Activated CD8-positive, alpha-beta memory T cell treated with anti-CD3 and anti-CD28 coated beads, Interleukin-2, amount 50 U/mL, for 1 hour (primary cell): ENCODE measurements at regions not wholly inside any gene's neighbourhood (a gene's known extent, or its start where the extent isn't known, plus 50 kb on each side); places are given as distances from the start of the nearest gene placed in this dataset.
"Not testable (repeated sequence)": the region's sequence is repeated elsewhere in the genome, so short reads cannot be mapped to it uniquely, and the experiment has no call there.

Experiments used
- DNase-seq: peaks from one replicate; pipeline ENCODE4 v3.0.0-alpha.2; 2020; ENCODE audit errors: extremely low read depth

DNA sequence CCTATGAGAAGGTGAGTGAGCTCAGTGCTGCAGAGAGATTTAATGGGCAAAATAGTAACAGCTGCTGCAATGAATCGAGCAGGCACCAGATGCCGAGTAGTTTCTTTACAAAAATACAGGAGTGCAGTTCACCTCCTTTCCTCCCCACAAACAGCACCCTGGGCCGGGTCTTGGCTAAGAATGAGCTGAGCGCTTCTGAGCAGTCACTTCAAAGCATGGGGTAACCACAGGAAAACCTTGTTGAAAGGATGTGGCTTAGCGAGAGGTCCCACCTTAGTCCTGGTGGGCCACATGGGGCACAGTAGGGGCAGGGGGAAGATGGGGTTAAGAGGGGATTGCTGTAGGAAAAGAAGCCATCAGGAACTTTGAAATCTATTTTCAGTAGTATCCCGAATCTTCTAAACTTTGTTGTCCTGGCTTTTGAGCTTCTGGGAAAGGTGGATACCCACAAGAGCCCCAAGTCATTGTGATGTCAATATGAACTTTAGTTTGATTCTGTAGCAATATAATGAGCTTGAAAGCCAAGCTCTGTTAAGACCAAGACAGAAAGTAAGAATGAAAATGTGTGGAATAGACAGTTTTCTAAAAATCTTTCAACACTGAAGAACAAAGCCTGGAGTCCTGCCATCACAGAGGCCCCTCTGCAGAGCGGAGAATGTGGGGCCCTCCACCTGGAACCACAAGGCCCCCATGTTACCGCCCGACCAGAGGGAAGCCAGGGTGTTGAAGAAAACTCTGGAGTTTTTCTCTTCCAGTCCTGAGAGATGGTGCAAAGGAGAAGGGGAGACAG is 101.0 kb upstream of the ZNF236 start:
- peak; percentile 37 for DNase-seq

DNA sequence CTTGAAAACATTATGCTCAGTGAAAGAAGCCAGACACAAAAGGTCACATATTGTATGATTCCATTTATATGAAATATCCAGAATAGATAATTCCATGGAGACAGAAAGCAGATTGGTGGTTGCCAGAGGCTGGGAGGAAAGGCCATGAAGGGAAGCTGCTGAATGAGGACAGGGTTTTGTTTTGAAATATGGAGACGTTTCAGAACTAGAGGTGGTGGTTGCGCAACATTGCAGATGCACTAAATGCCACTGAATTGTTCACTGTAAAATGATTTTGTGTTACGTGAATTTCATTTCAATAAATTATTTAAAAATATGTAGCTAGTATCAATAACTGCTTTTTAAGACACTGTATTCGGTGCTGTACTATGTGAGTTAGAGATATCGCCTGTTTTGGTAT is 101.7 kb upstream of the ZNF236 start:
- no peak for DNase-seq

DNA sequence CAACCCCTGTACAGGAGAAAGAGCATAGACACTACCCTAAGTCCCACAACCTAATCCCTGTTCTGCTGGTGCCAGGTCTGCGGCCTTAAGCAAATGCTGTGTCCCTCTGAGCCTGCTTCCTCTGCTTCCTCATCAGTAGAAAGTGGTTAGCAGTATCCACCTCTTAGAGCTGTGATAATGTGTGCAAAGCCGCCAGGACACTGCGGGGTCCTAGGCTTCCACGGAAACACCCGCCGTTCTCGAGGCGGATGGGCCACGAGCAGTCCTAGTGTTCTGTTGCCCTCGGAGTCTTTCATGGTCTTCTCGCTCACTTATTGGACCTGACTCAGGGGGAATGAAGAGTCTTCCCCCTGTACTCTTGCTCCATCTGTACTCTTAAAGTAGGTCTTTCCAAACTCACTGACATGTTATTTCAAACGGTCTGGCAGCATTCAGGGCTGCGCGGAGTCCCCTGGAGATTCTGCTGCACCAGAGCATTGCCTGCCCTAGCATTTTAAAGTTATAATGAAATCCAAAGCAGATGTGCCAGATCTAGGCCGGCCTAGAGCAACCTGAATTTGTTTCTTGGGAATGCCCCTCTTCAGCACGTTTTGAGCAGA is 107.2 kb upstream of the ZNF236 start:
- no peak for DNase-seq

DNA sequence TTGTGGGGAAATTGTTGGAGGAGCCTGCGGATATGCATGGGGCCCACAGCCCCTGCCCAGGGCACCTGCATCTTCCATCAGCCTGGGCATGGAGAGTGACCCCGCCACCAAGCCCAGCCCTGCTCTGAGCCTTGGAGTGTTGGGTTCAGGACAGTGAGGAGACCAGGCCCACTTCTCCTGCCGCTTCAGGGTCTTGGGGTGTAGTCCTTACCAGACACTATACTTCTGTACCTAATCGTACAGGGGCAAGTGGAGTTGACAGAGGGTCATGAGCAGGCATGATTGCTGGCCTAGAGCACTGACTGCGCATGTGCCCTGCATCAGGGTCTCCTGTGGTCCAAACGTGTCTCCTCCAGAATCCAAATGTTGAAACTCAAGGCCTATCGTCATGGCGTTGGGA is 108.9 kb upstream of the ZNF236 start:
- DNase-seq, result no peak

DNA sequence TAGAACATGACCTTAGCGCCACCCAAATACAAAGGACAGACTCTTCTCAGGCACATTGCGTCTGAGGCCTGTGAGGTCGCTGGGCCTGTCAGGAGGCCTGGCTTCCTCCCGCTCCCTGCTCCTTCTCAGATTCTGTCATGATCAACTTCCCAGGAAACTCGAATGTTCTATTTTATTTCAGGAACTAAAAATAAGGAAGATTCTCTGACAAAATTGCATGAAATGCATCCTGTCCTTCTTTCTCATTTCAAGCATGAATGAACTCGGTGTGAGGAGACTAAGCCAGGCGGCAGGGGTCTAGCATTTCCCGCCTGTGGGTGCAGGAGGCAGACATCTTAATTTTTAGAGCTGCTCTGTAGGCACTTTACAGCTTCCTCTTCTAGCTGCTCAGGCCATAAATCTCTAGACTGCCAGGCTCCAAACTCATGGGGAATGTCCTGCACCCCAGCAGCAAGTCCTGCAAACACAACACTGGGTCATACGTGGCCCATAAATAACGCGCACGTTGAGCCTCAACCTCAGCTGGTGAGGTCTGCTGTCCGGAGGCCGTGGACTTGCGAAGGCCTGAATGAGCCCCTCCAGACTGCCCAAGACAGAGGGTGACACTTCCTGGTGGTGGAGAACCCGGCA is 109.7 kb upstream of the ZNF236 start:
- DNase-seq, result no peak

DNA sequence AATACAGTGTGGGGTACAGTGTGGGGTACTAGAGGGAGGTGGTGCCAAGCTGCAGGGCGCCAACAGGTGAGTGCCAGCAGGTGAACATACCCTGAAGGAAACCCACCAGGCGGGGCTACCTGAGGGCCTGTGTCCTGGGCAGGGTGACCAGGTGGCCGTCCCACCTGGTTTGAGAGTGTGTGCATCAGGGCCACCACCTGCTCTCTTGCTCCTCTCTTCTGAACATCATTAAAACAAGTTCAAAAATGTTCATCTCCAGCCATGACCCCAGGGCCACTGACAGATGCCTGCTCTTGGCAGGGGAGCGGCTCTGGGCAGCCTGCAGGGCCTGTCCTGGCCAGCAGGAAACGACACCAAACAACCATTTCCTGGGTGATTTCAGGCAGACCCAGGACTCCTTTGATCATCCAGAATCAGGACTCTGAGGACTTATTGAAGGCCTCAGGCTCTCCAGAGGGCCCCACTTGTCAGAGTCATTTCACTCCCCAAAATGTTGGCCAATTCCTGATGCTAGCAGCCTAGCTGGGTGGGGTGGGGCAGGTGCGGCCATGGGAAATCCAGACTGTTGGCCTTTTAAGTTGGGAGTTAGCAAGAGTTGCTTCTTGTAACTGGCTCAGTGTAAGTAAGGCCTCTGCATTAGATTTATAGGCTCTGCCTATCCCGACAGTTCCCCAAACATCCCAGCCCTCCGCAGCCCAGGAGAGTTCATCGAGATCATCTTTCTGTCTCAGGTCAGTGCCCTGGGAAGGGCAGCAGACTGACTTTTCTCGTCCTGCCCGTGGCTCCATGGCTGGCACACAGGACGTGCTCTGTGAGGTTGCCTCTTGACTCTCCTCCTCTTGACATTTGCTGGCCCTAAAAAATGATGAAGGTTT is 111.5 kb upstream of the ZNF236 start:
- no peak for DNase-seq

DNA sequence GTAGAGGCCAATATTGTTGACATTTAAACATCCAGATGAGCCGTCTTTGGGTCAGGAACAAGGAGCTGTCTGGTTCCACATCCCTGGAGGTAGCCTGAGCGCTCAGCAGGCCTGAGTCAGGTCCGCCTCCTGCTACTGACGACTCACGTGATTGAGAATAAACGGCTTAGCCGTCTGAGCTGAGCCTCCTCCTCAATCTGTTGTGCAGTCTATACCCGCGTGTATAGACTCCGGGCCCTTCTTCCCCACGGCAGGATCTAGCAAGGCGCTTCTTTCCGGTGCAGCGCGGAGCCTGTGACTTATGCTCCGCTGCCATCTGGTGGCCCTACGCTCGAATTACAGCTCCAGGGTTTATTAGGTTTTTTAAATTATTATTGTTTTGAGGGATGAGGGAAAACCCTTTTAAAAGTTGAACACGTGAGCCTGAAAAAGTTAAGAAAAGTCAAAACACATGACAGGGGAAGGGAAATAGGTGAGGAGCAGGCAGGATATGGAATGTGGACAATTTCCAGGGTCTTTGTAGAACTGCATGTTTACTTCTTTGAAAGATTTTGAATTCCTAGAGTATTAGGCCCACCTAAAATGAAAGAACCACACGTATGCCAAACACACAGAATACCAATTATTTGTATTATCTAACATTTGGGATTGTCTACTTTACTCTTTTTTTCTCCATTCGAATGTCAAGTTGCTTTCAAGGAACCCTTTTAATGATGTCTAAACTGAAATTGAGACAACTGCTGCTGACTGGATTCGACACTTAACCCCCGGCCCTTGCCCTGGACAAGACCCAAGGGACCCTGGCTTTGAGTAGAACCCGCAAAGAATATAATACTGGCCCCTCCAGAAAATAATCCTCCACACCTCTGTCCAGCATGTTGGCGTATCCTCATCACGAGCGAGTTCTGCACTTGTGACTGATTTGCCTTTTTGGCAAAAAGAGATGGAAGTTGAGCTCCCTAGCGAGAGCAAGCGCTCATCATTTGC is 112.4 kb upstream of the ZNF236 start:
- DNase-seq, result peak; percentile 20

DNA sequence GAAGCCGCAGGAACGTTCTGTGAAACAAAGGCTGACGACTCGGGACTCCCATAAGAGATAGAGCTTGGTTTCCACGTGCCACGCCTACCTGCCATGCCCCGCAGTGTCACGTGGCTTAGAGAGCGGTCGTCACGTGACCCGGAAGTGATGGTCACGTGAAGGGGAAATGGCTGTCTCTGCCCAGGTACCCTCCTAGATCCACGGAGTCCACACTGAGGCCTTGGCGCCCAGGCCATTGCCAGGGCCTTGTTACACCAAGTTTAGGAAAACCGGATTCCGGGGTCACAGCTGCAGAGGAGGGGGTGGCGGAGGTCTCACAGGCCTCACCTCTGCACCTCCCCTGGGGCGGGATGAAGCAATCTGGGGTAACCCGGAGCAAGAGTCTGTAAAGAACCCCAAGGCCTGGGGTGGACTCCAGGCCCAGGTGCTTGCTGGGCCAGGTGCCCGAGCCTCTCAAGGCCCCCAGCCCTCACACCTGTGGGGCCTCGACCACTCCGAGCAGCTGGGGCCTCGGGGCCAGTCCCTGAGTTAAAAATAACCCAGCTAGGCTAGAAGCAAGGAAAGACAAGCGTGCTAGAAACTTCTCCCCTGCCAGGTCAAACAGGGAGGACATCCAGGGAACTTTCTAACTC is 113.5 kb upstream of the ZNF236 start:
- no peak for DNase-seq

DNA sequence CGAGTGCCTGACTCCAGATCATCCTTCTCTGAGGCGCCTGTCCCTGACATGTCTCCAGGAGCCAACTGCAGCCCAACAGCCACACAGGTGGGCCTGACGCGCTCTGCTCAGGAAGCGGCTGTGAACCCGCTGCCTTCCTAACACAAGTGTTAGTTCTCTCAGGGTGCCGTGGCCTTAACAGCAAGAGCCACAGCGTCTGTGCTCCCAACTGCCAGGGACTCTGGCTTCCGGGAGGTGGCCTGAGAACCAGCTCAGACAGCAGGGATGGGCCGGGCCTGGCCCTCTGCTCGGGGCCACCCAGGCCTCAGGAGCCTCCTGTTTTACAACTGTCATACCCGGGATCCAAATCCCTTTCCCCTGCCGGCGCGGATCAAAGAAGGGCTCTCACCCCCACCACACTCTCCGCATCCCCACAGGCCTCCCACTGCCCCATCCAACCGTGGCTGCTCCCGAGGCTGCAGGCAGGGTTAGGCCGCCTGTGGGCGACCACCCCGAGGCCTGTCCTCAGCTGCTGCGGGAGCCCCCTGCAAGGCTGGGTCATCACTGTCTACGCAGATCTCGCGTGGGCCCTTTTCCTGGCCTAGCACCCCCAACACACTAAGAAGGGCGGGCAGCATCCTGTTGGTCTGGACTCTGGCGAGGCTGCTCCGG is 114.2 kb upstream of the ZNF236 start:
- no peak for DNase-seq

DNA sequence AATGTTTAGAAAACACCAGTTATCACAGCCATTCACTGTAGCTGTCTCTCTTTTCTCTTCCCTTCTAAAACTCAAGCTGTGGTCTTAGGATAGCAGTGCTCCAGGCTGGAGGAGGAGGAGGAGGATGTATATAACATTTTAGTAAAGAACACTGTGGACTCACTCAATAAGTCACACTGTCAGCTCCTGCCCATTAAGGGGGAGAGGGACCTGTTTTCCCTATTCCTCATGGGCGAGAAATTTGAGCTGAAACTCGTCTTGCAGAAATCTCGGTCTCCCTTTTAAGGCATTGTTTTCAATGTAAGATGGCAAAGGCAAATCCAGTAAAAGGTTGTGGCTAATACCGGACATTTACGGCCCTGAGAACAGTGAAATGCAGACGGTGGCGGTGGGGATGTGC is 114.8 kb upstream of the ZNF236 start:
- DNase-seq, result no peak

DNA sequence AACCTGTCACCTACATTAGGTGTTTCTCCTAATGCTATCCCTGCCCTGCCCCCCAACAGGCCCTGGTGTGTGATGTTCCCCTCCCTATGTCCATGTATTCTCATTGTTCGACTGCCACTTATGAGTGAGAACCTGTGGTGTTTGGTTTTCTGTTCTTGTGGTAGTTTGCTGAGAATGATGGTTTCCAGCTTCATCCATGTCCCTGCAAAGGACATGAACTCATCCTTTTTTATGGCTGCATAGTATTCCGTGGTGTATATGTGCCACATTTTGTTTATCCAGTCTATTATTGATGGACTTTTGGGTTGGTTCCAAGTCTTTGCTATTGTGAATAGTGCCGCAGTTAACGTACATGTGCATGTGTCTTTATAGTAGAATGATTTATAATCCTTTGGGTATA is 117.8 kb upstream of the ZNF236 start:
- not testable (repeated sequence) for DNase-seq

DNA sequence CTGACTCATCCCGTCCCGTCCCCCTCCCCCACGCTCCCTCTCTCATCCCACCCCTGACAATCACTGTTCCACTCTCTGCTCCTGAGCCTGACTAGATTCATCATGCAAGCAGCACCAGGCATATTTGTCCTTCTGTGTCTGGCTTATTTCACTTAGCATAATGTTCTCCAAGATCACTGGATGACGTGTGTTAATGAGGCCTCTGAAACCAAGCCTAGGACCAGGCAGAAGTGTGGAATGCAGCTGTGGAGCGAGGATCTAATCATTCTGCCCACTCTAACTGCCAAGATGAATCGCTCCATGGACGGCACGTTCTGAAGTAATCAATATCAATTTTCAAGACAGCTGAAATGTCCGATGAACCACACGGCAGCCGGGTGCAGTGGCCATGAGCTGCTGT is 122.4 kb upstream of the ZNF236 start:
- DNase-seq, result no peak

DNA sequence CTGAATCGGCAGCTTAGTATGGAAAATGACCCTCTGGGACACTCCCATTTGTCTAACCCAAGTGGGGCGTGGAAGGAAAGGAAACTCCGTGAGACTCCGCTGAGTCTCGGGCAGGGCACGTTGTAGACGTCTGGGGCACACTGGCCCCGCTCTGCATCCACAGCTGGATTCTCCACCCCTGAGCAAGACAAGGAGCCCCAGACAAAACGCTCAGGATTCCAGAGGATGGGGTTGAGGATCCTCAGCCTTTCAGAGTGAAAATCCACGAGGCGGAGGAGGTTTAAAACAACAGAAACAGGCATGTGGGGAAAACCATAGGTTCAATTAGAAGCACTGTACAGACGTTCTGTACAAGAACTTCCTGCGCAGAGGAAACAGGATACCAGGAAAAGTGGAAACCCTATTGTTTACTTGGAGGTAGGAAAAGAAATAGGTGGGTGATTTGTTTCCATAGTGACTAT is 124.9 kb upstream of the ZNF236 start:
- no peak for DNase-seq

DNA sequence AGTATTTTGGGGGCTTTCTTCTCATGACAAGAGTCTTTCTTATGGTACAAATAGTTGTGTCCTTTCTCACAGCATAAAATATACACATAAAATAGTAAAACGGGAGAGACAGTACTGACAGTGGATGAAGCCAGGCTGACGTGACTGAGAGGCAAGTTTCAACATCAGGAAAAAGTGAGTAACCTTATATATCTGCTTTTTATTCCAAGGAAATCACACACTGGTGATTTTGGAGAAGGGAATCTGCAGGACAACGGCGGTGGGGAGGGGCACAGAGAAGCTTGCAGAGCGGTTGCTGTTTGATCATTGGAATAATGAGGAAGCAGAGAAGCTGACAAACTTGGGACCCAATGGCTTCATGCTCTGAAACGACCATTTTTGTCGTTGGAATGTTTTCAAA is 130.6 kb upstream of the ZNF236 start:
- no peak for DNase-seq

DNA sequence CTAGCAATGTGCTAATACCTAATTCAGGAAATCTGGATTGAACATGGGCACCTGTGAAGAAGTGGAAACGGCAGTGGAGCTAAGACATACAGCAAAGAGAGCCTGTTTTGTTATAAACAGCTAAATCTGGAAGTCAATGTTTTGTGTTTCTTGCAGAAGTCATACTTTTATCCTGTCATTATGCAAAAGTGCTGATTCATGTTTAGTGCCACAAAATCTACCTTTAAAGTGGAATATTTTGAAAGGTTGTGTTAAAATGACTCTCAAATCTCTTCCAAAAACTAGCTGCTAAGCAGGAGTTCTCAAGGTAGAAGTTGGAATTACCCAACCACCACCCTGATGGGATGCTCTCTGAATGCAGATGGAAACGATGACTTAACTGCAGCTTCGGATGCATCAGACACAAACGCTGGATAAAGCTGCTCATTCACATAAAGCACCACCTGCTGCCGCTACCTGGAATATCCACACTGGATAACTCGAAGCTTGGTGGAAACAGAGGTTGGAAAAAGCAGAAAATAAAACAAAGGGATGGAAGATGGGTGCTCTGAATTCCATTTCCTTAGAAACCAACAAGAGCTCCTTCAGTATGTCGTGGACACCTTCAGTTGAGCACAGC is 132.6 kb upstream of the ZNF236 start:
- DNase-seq, result no peak

DNA sequence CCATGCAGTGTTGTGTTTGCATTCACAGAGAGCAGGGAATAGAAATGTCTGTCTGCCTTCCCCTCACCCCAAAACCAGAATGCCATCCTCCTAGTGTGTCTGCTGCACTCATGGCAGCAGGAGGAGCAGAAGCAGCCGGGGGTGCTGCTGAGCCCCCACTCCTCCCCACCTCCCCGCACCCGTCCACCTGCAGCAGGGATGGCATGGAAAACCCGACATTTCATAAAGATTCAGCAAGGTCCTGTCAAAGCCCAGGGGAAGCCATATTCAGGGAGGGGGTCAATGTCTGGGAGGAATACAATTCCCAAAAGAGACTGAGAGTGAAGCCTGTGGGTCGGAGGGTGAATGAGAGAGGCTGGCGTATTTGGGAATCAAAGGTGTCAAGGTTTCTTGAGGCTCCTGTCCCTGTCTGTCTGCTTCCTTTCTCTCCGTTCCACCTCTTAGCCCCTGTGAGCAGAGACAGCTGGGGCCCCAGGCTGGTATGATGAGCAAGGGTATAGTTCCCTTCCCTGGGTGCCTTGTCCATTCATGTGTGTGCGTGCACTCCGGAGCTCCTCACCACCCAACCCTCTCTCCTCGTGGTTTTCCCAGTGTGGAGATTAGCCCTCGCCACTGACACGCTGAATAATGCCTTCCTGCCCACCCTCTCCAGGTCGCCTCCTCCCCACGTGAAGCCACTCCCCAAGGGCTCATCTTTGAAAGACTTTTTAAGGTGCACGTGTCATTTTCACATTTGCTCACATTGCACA is 133.5 kb upstream of the ZNF236 start:
- no peak for DNase-seq

DNA sequence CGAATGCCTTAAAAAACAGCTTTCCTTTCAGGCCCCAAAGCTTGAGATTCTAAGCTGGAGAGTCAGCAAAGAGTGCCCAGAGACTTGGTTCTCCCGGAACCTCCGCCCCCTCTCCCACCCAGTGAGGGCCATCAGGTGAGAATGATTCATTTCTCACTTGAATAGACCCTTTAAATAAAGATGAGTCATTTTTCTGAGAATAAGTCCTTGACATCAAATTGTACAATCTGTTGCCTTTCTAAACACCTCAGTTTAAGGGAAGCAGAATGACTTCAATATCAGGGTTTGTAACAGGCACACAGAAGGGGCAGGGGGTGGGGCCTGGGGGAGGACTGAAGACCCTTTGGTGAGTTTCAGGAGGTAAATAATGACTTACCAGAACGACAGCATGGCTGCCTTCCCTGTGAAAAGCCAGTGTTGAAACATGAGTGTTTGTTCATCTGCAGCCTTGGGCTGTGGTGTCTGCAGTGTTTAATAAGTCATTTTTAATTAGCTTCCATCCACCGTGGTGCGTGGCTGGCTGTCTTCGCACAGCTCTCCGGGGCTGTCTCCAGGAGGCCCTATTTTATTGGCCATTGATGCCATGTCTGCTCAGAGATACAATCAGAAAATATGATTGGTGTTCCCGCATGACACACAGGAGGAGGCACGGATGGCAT is 134.9 kb upstream of the ZNF236 start:
- DNase-seq, result no peak

DNA sequence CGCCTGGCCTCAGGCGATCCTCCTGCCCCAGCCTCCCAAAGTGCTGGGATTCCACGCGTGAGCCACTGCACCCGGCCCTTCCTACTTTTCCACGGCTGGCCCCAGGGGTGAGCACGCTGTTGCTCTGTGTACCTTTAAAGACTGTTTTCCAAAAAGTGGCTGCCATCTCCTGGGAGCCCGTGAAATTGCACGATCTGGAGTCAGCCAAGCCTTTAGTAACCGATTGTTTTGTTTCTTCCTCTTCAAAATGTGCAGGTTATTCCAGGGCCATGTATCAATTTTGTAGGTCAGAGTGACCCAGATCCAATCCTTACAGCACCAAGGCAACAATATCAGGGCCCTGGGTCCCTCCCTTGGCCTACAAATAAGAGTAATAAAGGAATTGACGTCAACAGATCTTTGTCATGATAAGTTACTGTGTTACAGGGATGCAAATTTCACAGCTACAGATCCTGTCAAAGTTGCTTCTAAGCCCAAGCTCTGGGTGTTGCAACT is 135.6 kb upstream of the ZNF236 start:
- DNase-seq, result no peak
